Tongue (tissue), 1 donor: ENCODE measurements at regions not wholly inside any gene's neighbourhood (a gene's known extent, or its start where the extent isn't known, plus 50 kb on each side); places are given as distances from the start of the nearest gene placed in this dataset.

ENCODE experiments used
- DNase-seq: peaks from one replicate; pipeline ENCODE4 v3.0.0-alpha.2; 2015

DNA sequence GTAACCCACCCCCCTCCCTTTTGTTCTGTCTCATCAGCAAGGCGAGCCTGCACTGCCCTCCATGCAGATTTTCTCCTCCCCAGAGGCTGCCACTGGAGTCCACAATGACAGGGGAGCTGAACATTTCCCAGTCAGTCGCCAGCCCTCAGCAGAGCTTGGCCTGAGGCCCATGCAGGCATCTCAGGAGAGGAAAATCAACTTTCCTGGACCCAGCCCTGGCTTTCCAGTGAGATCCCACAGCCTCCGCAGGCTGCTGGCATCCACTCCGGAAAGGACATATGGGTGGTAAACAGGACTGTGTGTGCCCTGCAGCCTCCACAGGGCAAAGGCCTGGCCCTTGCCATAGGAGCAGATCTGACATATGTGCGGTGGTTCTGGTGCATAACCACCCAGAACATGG, 253.8 kb downstream of the TNS1 start:
- no peak for DNase-seq

DNA sequence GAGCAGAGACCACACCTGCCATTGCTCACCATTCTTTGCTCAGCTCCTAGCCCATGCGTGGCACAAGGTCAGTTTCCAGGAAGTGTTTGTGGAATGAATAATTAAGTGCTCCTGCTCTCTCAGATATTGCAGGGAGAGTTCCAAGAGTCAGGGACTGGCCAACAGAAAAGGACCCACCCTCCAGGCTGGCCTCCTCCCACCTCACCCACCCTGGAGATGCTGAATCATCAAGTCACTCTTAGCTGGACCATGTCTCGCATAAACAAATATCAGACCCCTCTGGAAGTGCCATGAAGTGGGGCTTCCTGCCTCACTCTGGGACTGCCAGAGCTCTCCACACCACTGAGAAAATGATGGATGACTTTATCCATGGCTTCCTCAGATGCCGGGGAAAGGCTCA, 256.0 kb downstream of the TNS1 start:
- DNase-seq: no peak

DNA sequence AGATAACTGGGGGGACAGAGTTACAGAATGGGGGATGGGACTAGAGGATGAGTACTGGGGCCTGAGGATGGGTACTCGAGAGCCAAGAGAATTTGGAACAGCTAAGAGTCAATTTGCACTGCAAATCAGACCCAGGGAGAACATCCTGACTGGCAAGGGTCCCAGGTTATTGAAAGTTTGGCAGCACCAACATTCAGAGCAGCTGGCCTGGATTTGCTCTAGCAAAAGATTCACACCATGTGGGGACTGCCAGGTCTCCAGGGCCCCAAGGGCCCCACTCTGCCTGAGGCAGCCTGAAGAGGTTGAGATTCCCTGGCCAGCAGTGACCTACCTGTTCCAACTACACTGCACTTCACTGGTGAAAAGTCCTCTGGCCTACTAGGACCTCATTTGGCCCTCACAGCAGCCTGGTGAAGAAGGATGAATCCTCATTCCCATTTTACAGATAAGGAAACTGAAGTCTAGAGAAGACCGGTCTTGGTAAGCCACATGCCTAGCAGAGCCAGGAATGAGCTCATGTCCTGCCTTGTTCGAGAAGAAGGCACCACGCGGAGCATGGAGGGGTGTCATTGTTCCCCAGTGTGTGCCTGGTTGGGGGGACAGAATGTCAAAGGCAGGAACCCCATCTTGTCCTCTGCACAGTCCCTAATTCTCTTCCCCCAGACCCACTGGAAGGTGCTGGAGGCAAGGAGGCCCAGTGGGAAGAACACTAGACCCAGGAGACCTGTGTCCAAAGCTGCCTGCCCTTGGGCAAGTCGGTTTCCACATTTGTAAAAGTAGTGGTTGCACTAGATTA, 258.6 kb downstream of the TNS1 start:
- peak; percentile 95 for DNase-seq

DNA sequence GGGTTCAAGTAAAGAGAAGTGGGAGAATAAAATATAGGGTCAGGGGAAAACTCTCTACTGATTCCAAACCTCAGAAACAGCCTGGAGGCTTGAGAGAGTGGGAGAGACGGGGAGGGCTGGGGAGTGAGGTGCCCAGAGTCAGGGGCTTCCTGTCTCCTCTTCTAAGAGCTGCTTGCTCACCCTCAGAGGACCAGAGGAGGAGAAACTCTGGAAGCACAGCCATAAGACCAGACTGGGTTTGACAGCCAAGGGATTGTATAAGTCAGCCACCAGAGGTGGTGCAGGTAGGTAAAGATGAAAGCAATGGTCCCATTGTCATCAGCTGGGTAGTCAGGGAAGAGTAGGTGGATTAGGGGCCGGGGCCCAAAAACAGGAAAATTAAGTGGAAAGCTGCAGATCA, 259.4 kb downstream of the TNS1 start:
- DNase-seq: no peak

DNA sequence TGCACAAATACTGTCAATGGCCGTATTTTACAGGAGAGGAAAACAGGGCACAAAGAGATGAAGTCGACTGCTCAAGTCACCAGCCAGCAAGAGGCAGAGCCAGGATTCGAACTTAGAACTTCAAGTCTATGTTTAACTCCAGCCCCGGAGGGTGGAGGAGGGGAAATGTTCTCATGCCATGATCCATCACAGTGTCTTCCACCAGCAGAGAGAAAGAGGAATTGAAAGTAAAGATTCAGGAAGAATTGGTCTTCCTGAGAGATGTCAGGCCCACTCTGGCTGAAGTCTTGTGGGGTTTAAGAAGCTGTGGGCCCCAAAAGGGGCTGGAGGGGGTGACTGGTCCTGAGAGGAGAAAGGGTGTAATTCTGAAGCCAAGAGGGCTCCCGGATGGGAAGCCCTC, 260.0 kb downstream of the TNS1 start:
- no peak for DNase-seq

DNA sequence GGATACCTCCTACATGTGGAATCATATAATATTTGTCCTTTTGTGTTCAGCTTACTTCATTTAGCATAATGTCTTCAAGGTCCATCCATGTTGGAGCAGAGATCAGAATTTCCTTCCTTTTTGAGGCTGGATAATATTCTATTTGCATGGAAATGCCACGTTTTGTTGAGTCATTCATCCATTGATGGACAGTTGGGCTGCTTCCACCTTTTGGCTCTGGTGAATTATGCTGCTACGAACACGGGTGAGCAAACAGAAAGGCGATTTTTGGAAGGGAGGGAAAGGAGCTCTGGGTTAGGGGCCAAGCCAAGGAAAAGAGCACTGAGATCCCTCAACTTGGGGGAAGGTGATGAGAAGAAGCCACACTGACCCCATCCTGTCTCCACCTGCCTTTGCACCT, 260.5 kb downstream of the TNS1 start:
- no peak for DNase-seq

DNA sequence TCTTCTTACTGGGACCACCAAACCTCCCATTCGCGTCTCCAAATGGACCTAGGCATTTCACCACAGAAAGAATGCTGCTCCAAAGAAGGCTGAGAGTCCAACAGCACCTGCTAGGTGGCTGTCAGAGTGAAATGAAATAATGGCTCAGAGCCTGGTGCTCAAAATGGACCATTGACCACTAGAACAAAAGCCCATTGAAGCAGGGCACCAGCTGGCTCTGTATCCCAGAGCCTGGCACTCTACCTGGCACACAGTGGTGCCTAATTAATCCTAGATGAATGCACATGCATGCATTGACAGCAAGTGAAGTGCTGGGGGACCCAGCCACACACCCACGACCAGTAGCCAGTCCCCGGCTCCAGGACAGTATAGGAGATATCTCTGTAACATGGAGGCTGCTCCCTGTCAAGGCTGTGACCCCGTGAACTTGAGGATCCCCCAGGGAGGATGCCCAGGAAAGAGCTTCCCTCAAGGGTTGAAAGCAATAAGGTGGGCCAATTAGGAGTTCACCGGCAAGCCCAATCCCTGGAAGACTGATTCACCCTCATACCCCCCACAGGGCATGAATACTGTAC, 261.3 kb downstream of the TNS1 start:
- DNase-seq: no peak

DNA sequence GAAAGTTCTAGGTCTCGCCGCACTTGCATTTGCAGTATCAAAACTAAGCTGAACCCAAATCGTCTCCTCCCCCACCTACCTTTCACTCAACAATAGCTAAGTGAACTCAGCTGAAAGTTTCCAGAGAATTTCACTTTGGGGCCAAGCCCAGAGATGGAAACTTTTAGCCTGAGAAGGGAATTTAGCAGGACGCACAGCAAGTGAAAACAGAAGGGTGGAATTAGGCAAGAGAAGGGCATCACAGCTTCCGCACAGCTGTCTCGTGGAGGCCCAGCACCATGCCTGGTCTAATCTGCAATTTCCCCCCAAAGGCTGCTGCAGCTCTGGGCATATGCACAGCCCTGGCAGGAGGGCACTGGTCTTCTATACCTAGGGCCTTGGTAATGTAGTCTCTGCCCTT, 262.0 kb downstream of the TNS1 start:
- DNase-seq: peak; percentile 86

DNA sequence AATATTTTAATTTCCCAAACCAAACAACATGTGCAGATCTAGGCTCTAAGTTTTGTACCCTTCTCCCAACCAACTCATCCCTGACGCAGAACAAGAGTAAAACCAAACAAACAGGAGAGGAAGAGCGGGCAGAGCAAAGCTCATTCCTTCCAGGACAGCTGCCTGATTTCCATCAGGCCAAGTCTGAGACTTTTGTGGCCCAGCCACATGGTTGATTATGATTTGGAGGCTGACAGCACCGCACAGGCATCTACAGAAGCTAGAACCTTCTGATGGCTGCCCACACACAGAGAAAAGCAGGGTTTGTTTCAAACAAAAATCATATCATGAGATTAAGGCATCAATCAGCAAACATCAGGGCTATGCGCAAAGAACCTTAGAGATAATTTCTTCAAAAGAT, 262.6 kb downstream of the TNS1 start:
- DNase-seq: peak; percentile 88

DNA sequence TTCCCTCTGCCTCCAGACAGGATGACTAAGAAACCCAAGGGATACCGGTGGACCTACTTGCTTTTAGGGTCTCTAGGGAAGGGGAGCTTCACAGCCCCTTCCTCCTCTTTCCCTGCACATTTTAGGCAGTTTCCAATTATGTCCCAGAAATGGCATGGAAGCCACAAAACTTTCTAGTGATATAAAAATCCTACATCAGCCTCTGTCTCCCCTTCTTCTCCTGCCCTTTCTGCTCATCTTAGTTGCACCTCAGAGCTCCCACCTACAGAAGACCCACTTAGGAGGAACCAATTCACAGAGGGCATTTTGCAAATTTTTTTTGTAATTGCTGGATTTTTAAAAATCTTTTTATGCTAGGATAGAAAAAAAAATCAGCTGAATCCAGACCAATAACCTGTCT, 263.1 kb downstream of the TNS1 start:
- no peak for DNase-seq

DNA sequence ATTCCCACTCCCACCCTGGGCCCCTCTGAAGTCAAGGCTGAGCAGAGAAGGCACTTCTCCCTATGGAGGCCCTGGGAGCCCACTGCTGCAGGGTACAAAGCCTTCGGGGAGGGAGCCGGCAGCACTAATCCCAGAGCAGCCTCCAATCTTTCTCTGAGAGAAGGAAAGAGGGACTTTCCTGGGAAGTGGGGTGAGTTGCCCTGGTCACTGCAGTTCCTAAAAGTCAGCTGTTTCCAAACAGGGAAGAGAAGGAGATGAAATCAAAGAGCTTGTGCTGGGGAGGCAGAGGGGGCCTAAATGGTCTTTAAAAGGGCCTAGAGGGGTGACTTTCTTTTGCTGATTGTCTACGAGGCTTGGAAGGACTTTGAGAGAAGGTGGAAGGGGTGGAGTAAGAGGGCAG, 264.7 kb downstream of the TNS1 start:
- no peak for DNase-seq

DNA sequence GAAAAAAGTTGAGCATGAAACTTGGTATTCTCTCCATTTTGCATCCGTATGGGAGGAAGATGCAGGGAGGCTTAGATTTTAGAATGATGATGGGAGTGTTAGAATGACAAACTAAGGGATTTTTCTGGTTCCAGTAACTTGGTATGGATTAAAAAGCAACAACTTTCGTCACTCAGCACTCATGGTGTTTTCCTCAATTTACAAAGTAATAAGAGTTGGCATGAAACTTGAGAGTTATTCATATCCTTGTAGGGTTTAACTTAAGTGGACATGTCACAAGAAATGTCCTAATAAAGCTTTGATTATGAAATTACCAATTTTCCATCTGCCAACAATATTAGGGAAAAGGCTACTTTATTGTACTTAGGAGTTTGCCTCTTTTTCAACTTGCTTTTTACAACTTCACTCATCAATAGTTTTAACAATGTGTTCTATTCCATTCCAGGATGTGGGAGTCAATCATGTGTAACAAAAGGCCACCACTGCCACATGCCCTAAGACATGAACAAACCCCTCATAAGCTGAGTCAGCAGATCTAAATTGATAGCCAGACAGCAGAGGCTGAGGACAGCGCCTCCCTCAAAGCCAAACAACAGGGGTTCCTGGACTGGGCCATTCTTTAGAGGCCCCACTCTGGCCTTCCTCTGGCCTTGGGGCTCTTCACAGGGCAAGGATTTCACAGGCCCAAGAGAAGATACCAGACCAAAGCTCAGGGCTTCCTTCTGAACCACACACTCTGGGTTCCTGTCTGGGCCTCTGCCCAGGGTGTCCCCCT, 265.8 kb downstream of the TNS1 start:
- DNase-seq: no peak

DNA sequence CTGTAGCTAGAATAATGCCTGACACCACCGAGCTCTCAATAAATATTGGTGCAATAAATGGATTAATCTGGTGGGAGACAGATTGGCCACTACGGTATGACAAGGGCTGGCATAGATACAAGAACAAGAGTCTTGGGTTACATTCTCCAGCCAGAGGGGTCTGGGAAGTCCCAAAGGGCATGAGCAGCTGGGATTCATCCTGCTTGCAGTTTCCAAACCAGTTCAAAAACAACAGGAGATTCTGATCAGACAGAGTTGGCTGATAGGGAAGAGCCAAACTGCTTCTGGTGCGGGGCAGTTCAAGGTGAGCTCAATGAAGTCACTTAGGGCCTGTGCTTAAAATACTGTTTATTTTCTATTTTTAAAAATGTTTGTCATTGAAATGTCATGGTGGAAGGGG, 266.9 kb downstream of the TNS1 start:
- no peak for DNase-seq

DNA sequence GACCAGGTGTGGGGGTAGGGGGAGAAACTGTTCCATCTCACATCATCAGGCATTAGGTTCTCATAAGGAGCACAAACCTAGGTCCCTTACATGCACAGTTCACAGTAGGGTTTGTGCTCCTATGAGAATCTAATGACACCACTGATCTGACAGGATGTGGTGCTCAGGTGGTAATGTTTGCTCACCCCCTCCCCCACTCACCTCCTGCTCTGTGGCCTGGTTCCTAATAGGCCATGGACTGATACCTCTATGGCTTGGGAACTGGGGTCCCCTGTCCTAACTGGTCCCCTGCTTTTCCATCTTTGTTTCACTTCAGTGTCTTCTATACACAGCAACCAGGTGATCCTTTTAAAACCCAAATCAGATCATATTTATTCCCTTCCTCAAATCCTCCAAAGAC, 267.8 kb downstream of the TNS1 start:
- no peak for DNase-seq

DNA sequence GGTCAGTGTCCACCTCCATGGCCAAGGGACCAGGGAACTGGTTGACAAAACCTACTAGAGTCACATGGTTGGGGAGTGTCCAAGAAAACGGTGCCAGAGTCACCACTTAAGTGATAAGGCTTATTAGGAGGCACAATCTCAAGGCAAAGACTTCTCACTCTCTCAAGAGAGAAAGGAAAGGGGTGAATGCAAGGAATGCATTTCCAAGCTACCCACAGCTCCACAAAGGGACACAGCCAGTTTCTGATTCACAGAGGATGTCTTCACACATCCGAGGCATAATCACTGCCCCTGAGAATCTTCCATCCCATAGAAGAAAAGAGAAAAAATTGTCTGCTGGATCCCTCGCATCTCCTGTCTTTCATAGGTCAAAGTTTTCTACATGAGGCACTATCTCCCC, 269.3 kb downstream of the TNS1 start:
- DNase-seq: no peak

DNA sequence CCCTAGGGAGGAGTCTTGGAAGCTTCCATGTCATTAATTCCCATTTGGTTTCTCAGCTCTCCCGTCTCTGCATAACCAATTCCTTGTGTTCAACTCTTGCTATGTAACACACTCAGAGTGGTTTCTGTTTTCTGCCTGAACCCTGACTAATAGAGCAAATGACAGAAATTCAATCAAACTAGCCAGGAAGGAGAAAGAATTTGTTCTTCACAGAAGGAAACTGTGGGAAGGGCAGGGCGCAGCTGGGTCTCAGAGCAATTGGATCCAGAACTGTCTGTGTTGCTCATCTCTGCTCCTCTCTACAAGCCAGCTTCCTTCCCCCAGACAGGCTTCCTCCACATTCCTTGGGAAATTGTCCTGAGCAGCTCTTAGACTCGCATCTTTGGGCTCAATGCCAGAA, 269.8 kb downstream of the TNS1 start:
- DNase-seq: peak; percentile 82

DNA sequence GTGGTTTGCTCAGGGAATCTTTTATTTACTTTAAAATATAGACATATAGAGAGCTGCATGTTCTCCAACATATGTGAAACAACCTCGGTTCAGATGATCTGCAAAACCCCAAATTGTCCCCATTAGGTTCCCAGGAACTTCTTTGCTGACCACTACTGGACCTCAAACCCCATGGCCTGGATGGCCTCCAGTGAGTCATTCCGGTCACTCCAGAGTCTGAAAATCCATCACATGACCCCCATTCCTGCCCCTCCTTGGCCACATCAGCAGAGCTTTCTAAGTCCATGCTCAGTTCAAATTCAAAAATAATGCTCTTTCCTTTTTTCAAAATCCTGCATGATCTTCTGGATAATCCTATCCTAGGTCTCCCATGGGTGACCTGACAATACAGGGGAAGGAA, 271.0 kb downstream of the TNS1 start:
- DNase-seq: no peak

DNA sequence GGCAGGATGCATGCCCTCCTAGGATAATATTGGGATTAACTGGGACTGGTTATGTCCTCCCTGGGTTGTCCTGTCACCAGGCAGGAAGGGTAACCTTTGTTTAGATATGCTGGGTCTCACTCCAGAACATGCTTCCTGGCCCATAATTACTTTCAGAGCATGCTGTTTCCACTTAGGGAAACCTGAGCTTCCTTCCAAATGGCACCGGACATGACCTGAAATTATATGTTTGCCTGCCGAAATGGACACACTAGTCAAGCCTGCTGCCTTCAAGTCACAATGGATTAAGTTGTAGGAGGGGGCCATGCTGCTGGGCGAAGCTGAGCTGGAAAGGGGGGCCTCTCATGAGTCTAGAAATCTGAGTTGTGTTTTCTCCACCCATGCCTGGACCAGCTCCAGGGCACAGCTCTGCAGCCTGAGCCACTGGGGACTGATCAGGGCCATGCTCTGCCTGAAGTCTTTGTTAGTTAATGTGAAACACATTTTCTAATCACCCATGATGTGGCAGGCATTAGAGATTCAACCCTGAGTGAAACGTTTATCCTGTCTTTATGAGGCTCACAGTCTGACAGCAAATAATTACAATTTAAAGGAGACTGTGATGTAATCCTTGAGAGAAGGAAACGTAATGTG, 273.3 kb downstream of the TNS1 start:
- peak; percentile 94 for DNase-seq

DNA sequence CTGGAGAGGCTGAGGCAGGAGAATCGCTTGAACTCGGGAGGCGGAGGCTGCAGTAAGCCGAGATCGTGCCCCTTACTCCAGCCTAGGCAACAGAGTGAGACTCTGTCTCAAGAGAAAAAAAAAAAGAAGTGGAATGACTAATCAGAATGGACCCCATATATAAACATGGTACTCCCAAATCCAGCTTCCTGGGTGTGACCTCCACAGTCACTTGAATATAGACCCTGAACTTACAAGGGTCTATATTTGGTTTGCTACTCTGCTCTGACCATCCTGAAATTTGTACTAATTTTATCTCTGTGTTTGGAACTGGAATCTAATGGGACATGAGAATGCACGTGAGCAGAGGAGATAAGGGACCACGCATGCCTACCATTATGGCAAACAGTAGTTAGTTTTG, 275.0 kb downstream of the TNS1 start:
- DNase-seq: no peak

DNA sequence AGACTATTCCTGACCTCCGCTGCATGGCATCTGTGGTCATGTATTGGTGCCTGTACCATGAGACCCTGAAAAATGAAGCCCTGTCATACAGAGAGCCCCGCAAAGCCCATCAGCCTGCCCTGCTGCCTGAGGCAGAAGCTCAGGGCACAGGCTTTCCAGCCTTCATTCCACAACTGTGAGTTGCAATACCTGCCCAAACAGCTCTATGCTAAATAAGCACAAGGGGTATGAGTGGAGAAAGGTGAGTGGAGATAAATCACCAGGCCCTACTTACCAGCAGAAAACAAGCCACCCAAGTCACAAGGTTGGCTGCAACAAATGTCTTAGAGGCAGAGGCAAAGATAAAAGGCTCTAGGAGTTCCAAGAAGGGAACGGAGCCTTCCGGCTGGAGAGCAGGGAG, 277.4 kb downstream of the TNS1 start:
- no peak for DNase-seq

DNA sequence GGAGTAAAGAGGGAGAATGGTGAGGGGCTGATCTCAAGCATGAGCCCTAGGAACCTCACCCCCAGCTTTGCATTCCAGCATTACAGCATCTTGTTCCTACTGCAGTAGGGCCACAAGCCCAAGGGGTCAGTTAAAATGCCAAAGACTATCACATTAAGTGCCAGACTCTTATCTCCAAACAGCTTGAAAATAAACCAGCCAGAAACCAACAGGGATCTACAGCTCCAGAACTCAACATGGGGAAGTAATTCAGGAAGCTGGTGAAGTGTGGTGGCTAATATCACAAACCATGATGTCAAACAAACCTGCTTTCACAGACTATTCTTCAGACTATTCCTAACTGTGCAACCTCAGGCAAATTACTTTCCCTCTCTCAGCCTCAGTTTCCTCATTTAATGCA, 278.3 kb downstream of the TNS1 start:
- DNase-seq: no peak

DNA sequence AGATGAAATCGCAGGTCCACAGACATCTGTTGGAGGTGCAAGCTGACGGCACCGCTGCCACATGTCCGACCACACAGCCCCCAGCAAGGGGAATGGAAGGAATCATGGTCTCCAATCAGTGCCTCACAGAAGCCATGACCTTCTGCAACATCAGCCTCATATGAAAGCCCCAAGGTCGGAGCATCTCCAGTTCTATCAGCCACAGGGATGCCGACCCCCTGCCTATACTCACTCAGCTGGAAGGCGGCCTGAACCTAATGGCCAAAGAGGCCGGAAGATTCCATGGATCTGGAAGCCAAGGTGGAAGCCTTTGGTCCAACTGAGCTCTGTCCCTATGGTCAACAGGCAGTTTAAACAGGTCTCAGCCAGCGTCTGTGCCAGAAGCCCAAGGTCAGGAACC, 278.8 kb downstream of the TNS1 start:
- no peak for DNase-seq

DNA sequence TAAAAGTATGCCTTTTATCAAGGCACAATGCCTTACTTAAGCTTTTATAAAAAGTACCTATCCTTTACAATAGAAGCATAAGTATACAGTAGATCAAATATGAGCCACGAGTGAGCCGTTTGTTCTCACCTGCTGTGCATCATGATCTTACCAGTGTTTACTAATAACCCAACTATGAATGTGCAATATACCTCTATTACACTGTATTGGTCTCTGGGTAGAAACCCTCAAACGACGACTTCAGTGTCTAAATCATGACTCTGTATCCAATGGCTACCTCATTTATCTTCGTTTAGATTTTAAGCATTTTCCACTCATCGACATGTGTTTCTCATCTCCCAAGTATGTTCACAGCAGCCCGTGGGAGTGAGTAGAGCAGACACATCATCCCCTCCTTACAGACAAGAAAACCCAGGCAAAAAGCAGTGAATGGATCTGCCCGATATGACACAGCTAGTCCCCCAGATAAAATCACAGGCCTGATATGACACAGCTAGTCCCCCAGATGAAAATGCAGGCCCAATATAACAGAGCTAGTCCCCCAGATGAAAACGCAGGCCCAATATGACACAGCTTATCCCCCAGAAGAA, 279.8 kb downstream of the TNS1 start:
- no peak for DNase-seq
